DND-41 (cell line): ENCODE measurements at regions not wholly inside any gene's neighbourhood (a gene's known extent, or its start where the extent isn't known, plus 50 kb on each side); places are given as distances from the start of the nearest gene placed in this dataset.

Source experiments
- ATAC-seq: fragments of 200-7000 bp; cut with Tn5 transposase; 3 replicates; pipeline ENCODE4 v1.9.1; 2021; ENCODE audit warnings: low read depth; ENCODE audit not compliant: insufficient read depth
- DNase-seq: peaks from one replicate; pipeline ENCODE4 v3.0.0-alpha.2; 2020
- H2AFZ ChIP-seq: 2 replicates; pipeline ENCODE4 v1.6.0; 2012; ENCODE audit warnings: low read depth, low read length
- H3K27ac ChIP-seq: 2 replicates; pipeline ENCODE4 v1.5.1; 2012; ENCODE audit warnings: low read length, inconsistent platforms
- H3K27me3 ChIP-seq: fragments of 200-600 bp; sonication (generic); 2 replicates; pipeline ENCODE4 v1.6.0; 2012; ENCODE audit warnings: low read length, mild to moderate bottlenecking, inconsistent platforms; ENCODE audit not compliant: insufficient read depth, poor library complexity
- H3K36me3 ChIP-seq: 2 replicates; pipeline ENCODE4 v1.5.1; 2012; ENCODE audit warnings: low read length, inconsistent platforms; ENCODE audit not compliant: insufficient read depth
- H3K4me1 ChIP-seq: 2 replicates; pipeline ENCODE4 v1.5.1; 2012; ENCODE audit warnings: mild to moderate bottlenecking, low read length; ENCODE audit not compliant: insufficient read depth
- H3K4me2 ChIP-seq: 2 replicates; pipeline ENCODE4 v1.6.0; 2012; ENCODE audit warnings: mild to moderate bottlenecking, moderate library complexity, low read length, inconsistent platforms; ENCODE audit not compliant: insufficient read depth
- H3K4me3 ChIP-seq, 2 experiments: fragments of 200-600 bp in 1 of 2; shearing (Covaris generic) in 1 of 2; 2 replicates each; pipeline ENCODE4 v1.5.1; 2012 to 2016; ENCODE audit warnings: inconsistent platforms in 2 of 2, low read length in 2 of 2, mild to moderate bottlenecking in 2 of 2, low read depth in 1 of 2, moderate library complexity in 1 of 2
- H3K79me2 ChIP-seq: 2 replicates; pipeline ENCODE4 v1.6.0; 2012; ENCODE audit warnings: low read length, inconsistent platforms; ENCODE audit not compliant: insufficient read depth
- H3K9ac ChIP-seq: 2 replicates; pipeline ENCODE4 v1.6.0; 2012; ENCODE audit warnings: low read depth, mild to moderate bottlenecking, inconsistent platforms, low read length, moderate library complexity
- H3K9me3 ChIP-seq: 2 replicates; pipeline ENCODE4 v1.5.1; 2012; ENCODE audit warnings: low read length, moderate library complexity, mild to moderate bottlenecking, inconsistent platforms; ENCODE audit not compliant: insufficient read depth, severe bottlenecking
- H4K20me1 ChIP-seq: 2 replicates; pipeline ENCODE4 v1.6.0; 2012; ENCODE audit warnings: low read length; ENCODE audit not compliant: insufficient read depth
- CTCF ChIP-seq: IDR thresholded peaks from 2 replicates; pipeline ENCODE4 v1.5.1; 2012; ENCODE audit warnings: borderline replicate concordance, low read length, moderate library complexity, mild to moderate bottlenecking; ENCODE audit not compliant: poor library complexity, severe bottlenecking; ENCODE audit errors: extremely low read depth
- EZH2 ChIP-seq: IDR thresholded peaks from 3 replicates; pipeline ENCODE4 v1.6.1; 2012; ENCODE audit warnings: borderline replicate concordance, low read depth, mild to moderate bottlenecking, moderate library complexity, low read length, inconsistent platforms; ENCODE audit not compliant: severe bottlenecking

GRCh38 chr9:18129809-18130334 is 344.1 kb upstream of the ADAMTSL1 start:
- DNase-seq (no peak), ATAC-seq (no peak)
- Histone ChIP-seq H3K4me2 (no peak overlapping the region), H3K4me3 (no peak overlapping the region), H3K9ac (no peak overlapping the region), H3K27me3 (no peaks in the 10 kb centered on the region), H4K20me1 (no peaks in the 10 kb centered on the region), H3K9me3 (no peaks in the 10 kb centered on the region), H3K79me2 (no peaks in the 10 kb centered on the region), H3K36me3 (no peaks in the 10 kb centered on the region), H3K4me1 (no peaks in the 10 kb centered on the region), H3K27ac (no peak overlapping the region), H2AFZ (no peak overlapping the region)
- TF ChIP-seq CTCF = no peak
- no peak for TF ChIP-seq EZH2

GRCh38 chr9:18136354-18136994 is 337.5 kb upstream of the ADAMTSL1 start:
- no peak overlapping the region for H3K4me3 ChIP-seq
- H3K27me3 ChIP-seq = no peaks in the 10 kb centered on the region
- DNase-seq (no peak), ATAC-seq (no peak)
- H3K79me2 ChIP-seq = no peaks in the 10 kb centered on the region
- H3K4me2 ChIP-seq = no peak overlapping the region
- H3K4me1 ChIP-seq = no peaks in the 10 kb centered on the region
- no peaks in the 10 kb centered on the region for H4K20me1 ChIP-seq
- H2AFZ ChIP-seq = no peak overlapping the region
- no peak overlapping the region for H3K27ac ChIP-seq
- no peak overlapping the region for H3K9ac ChIP-seq
- no peaks in the 10 kb centered on the region for H3K36me3 ChIP-seq
- no peaks in the 10 kb centered on the region for H3K9me3 ChIP-seq
- TF ChIP-seq EZH2 (no peak), CTCF (no peak)

- Histone ChIP-seq H3K9me3 (no peaks in the 10 kb centered on the region), H3K36me3 (no peaks in the 10 kb centered on the region), H3K79me2 (no peaks in the 10 kb centered on the region), H4K20me1 (no peaks in the 10 kb centered on the region), H3K9ac (no peak overlapping the region), H2AFZ (no peak overlapping the region), H3K4me1 (no peaks in the 10 kb centered on the region), H3K27ac (no peak overlapping the region), H3K4me2 (no peak overlapping the region), H3K4me3 (no peak overlapping the region), H3K27me3 (no peaks in the 10 kb centered on the region)
- TF ChIP-seq CTCF (no peak), EZH2 (no peak)
- ATAC-seq = no peak
- DNase-seq = no peak
These were observed 336.1 kb upstream of the ADAMTSL1 start for GRCh38 chr9:18137815-18138214.

- no peak for TF ChIP-seq CTCF
- no peak for TF ChIP-seq EZH2
- Histone ChIP-seq H2AFZ (no peak overlapping the region), H3K4me1 (no peaks in the 10 kb centered on the region), H3K4me3 (no peak overlapping the region), H3K9ac (no peak overlapping the region), H4K20me1 (no peaks in the 10 kb centered on the region), H3K27ac (no peak overlapping the region), H3K27me3 (no peaks in the 10 kb centered on the region), H3K79me2 (no peaks in the 10 kb centered on the region), H3K9me3 (no peaks in the 10 kb centered on the region), H3K4me2 (no peak overlapping the region), H3K36me3 (no peaks in the 10 kb centered on the region)
- ATAC-seq (no peak), DNase-seq (no peak)
These were observed 335.3 kb upstream of the ADAMTSL1 start for GRCh38 chr9:18138656-18139055.
